T-helper 9 cell (primary cell): ENCODE measurements at regions not wholly inside any gene's neighbourhood (a gene's known extent, or its start where the extent isn't known, plus 50 kb on each side); places are given as distances from the start of the nearest gene placed in this dataset.
"Not testable (repeated sequence)": the region's sequence is repeated elsewhere in the genome, so short reads cannot be mapped to it uniquely, and the experiment has no call there.

Experiments
- DNase-seq: peaks from one replicate; pipeline ENCODE4 v3.0.0-alpha.2; 2020

- DNase-seq, result no peak
Observed at GRCh38 chr5:39526914-39527477, 102.2 kb upstream of the DAB2 start.

- DNase-seq, result not testable (repeated sequence)
Observed at GRCh38 chr5:39525781-39526180, 101.0 kb upstream of the DAB2 start.

- DNase-seq, result no peak
Observed at GRCh38 chr5:39525271-39525670, 100.5 kb upstream of the DAB2 start.

GRCh38 chr5:39523821-39524220 is 99.0 kb upstream of the DAB2 start:
- no peak for DNase-seq

- DNase-seq, result no peak
Observed at GRCh38 chr5:39521940-39522590, 97.3 kb upstream of the DAB2 start.

- no peak for DNase-seq
Observed at GRCh38 chr5:39521098-39521860, 96.5 kb upstream of the DAB2 start.

- no peak for DNase-seq
Observed at GRCh38 chr5:39520232-39520572, 95.4 kb upstream of the DAB2 start.

GRCh38 chr5:39519566-39520231 is 94.9 kb upstream of the DAB2 start:
- DNase-seq, result no peak

GRCh38 chr5:39519079-39519478 is 94.3 kb upstream of the DAB2 start:
- no peak for DNase-seq

- DNase-seq, result no peak
Observed at GRCh38 chr5:39518516-39518915, 93.7 kb upstream of the DAB2 start.

GRCh38 chr5:39517800-39518199 is 93.0 kb upstream of the DAB2 start:
- DNase-seq, result no peak

GRCh38 chr5:39515881-39516280 is 91.1 kb upstream of the DAB2 start:
- DNase-seq, result no peak

GRCh38 chr5:39513236-39513635 is 88.5 kb upstream of the DAB2 start:
- no peak for DNase-seq

GRCh38 chr5:39506211-39506610 is 81.4 kb upstream of the DAB2 start:
- DNase-seq, result no peak

- DNase-seq, result no peak
Observed at GRCh38 chr5:39505791-39506190, 81.0 kb upstream of the DAB2 start.

- DNase-seq, result no peak
Observed at GRCh38 chr5:39505363-39505762, 80.6 kb upstream of the DAB2 start.

- no peak for DNase-seq
Observed at GRCh38 chr5:39503155-39503554, 78.4 kb upstream of the DAB2 start.

GRCh38 chr5:39502704-39503103 is 77.9 kb upstream of the DAB2 start:
- no peak for DNase-seq

- no peak for DNase-seq
Observed at GRCh38 chr5:39501397-39501796, 76.6 kb upstream of the DAB2 start.

- no peak for DNase-seq
Observed at GRCh38 chr5:39500551-39501175, 75.9 kb upstream of the DAB2 start.

GRCh38 chr5:39498278-39498952 is 73.6 kb upstream of the DAB2 start:
- no peak for DNase-seq

- no peak for DNase-seq
Observed at GRCh38 chr5:39497322-39497721, 72.5 kb upstream of the DAB2 start.

- DNase-seq, result no peak
Observed at GRCh38 chr5:39495227-39495626, 70.4 kb upstream of the DAB2 start.
